Trophoblast cell (in vitro differentiated cells and primary cell): ENCODE measurements at regions not wholly inside any gene's neighbourhood (a gene's known extent, or its start where the extent isn't known, plus 50 kb on each side); places are given as distances from the start of the nearest gene placed in this dataset.

Experiments used
- DNase-seq, 2 donors: peaks; one replicate each; pipeline ENCODE4 v3.0.0-alpha.2; 2016
- H2AFZ ChIP-seq: 2 replicates; pipeline ENCODE4 v1.6.1; 2013; ENCODE audit warnings: low read length, moderate library complexity, mild to moderate bottlenecking; ENCODE audit not compliant: insufficient read depth, poor library complexity
- H2AK5ac ChIP-seq: 2 replicates; pipeline ENCODE4 v1.6.1; 2013; ENCODE audit warnings: mild to moderate bottlenecking, low read length
- H2BK120ac ChIP-seq: 2 replicates; pipeline ENCODE4 v1.6.1; 2013; ENCODE audit warnings: low read length, mild to moderate bottlenecking, moderate library complexity; ENCODE audit not compliant: insufficient read depth, poor library complexity
- H2BK12ac ChIP-seq: 2 replicates; pipeline ENCODE4 v1.6.1; 2013; ENCODE audit warnings: mild to moderate bottlenecking, low read length, moderate library complexity
- H2BK5ac ChIP-seq: 2 replicates; pipeline ENCODE4 v1.6.1; 2013; ENCODE audit warnings: low read length, low read depth, moderate library complexity, mild to moderate bottlenecking; ENCODE audit not compliant: poor library complexity
- H3K14ac ChIP-seq: 2 replicates; pipeline ENCODE4 v1.6.1; 2013; ENCODE audit warnings: mild to moderate bottlenecking, low read length
- H3K18ac ChIP-seq: 2 replicates; pipeline ENCODE4 v1.6.1; 2013; ENCODE audit warnings: mild to moderate bottlenecking, low read length
- H3K23ac ChIP-seq: 2 replicates; pipeline ENCODE4 v1.6.1; 2013; ENCODE audit warnings: low read length
- H3K27ac ChIP-seq: 2 replicates; pipeline ENCODE4 v1.5.1; 2013; ENCODE audit warnings: low read depth, mild to moderate bottlenecking, inconsistent platforms, low read length, moderate library complexity
- H3K27me3 ChIP-seq: 2 replicates; pipeline ENCODE4 v1.6.1; 2013; ENCODE audit warnings: inconsistent platforms, mild to moderate bottlenecking, low read length, moderate library complexity; ENCODE audit not compliant: insufficient read depth
- H3K36me3 ChIP-seq, 2 experiments: 1 replicate in 1 of 2; 2 replicates in 1 of 2; pipeline ENCODE4 v1.6.1; 2013; ENCODE audit warnings: low read length in 2 of 2, mild to moderate bottlenecking in 2 of 2, moderate library complexity in 1 of 2; ENCODE audit not compliant: insufficient read depth in 2 of 2, control insufficient read depth in 1 of 2
- H3K4ac ChIP-seq: 2 replicates; pipeline ENCODE4 v1.6.1; 2013; ENCODE audit warnings: low read depth, mild to moderate bottlenecking, low read length, moderate library complexity
- H3K4me1 ChIP-seq, 2 experiments: 1 replicate in 1 of 2; 2 replicates in 1 of 2; pipeline ENCODE4 v1.6.1; 2013; ENCODE audit warnings: low read length in 2 of 2, mild to moderate bottlenecking in 2 of 2, moderate library complexity in 1 of 2; ENCODE audit not compliant: insufficient read depth in 2 of 2, control insufficient read depth in 1 of 2
- H3K4me2 ChIP-seq: 2 replicates; pipeline ENCODE4 v1.6.1; 2013; ENCODE audit warnings: inconsistent platforms, mild to moderate bottlenecking, low read length, moderate library complexity
- H3K4me3 ChIP-seq: 2 replicates; pipeline ENCODE4 v1.5.1; 2013; ENCODE audit warnings: mild to moderate bottlenecking, low read depth, low read length, inconsistent platforms
- H3K79me1 ChIP-seq: one replicate; pipeline ENCODE4 v1.6.1; 2013; ENCODE audit warnings: low read length
- H3K79me2 ChIP-seq: 2 replicates; pipeline ENCODE4 v1.6.1; 2013; ENCODE audit warnings: low read length, mild to moderate bottlenecking; ENCODE audit not compliant: control insufficient read depth, insufficient read depth, poor library complexity
- H3K9ac ChIP-seq: 2 replicates; pipeline ENCODE4 v1.6.1; 2013; ENCODE audit warnings: mild to moderate bottlenecking, low read length
- H3K9me3 ChIP-seq: 2 replicates; pipeline ENCODE4 v1.6.1; 2013; ENCODE audit warnings: low read depth, mild to moderate bottlenecking, control low read depth, inconsistent platforms, low read length; ENCODE audit not compliant: insufficient read depth
- H4K12ac ChIP-seq: 2 replicates; pipeline ENCODE4 v1.6.1; 2013; ENCODE audit warnings: low read depth, mild to moderate bottlenecking, low read length, moderate library complexity
- H4K8ac ChIP-seq: 2 replicates; pipeline ENCODE4 v1.6.1; 2013; ENCODE audit warnings: low read depth, mild to moderate bottlenecking, low read length, moderate library complexity
- H4K91ac ChIP-seq: one replicate; pipeline ENCODE4 v1.6.1; 2013; ENCODE audit warnings: low read depth, mild to moderate bottlenecking, low read length, moderate library complexity
- WGBS: extraction: QIAGEN DNeasy Blood & Tissue Kit; methylation state at CpG from one replicate; pipeline ENCODE4 v1.1.7; 2013; ENCODE audit warnings: missing lambda C conversion rate; ENCODE audit not compliant: insufficient read length, insufficient coverage; ENCODE audit errors: extremely low coverage; 5-methylcytosine and 5-hydroxymethylcytosine counted together

GRCh38 chr1:240706150-240706935 is 94.4 kb upstream of the GREM2 start:
- no peak overlapping the region for H4K12ac ChIP-seq
- no peak overlapping the region for H3K27ac ChIP-seq
- H3K4me2 ChIP-seq, result no peak overlapping the region
- no peak overlapping the region for H2BK12ac ChIP-seq
- no peaks in the 10 kb centered on the region for H3K79me2 ChIP-seq
- no peaks in the 10 kb centered on the region for H3K27me3 ChIP-seq
- H2BK5ac ChIP-seq, result no peak overlapping the region
- H3K4ac ChIP-seq, result no peak overlapping the region
- H3K9me3 ChIP-seq, result no peaks in the 10 kb centered on the region
- no peak overlapping the region for H2AK5ac ChIP-seq
- H4K8ac ChIP-seq, result no peak overlapping the region
- H3K9ac ChIP-seq, result no peak overlapping the region
- H3K14ac ChIP-seq, result no peak overlapping the region
- no peak overlapping the region for H4K91ac ChIP-seq
- H2BK120ac ChIP-seq, result no peak overlapping the region
- H3K79me1 ChIP-seq, result no peaks in the 10 kb centered on the region
- no peak overlapping the region for H3K4me3 ChIP-seq
- no peak overlapping the region for H3K18ac ChIP-seq
- no peak overlapping the region for H2AFZ ChIP-seq
- no peaks in the 10 kb centered on the region for H3K4me1 ChIP-seq
- no peak overlapping the region for H3K23ac ChIP-seq
- H3K36me3 ChIP-seq, result no peaks in the 10 kb centered on the region
- WGBS, result no CpG with 5 or more reads among the region's 7 CpGs
- no peak for DNase-seq

GRCh38 chr1:240705579-240705978 is 93.6 kb upstream of the GREM2 start:
- no peaks in the 10 kb centered on the region for H3K27me3 ChIP-seq
- H2BK120ac ChIP-seq, result no peak overlapping the region
- H2AFZ ChIP-seq, result no peak overlapping the region
- H3K14ac ChIP-seq, result no peak overlapping the region
- H3K36me3 ChIP-seq, result no peaks in the 10 kb centered on the region
- H4K12ac ChIP-seq, result no peak overlapping the region
- H3K9me3 ChIP-seq, result no peaks in the 10 kb centered on the region
- no peak overlapping the region for H3K18ac ChIP-seq
- H3K4me3 ChIP-seq, result no peak overlapping the region
- DNase-seq, result no peak
- no peak overlapping the region for H3K9ac ChIP-seq
- H4K91ac ChIP-seq, result no peak overlapping the region
- no peak overlapping the region for H3K23ac ChIP-seq
- no peaks in the 10 kb centered on the region for H3K79me2 ChIP-seq
- H3K27ac ChIP-seq, result no peak overlapping the region
- H2BK5ac ChIP-seq, result no peak overlapping the region
- no peak overlapping the region for H3K4ac ChIP-seq
- no CpG with 5 or more reads among the region's 3 CpGs for WGBS
- H3K4me2 ChIP-seq, result no peak overlapping the region
- no peaks in the 10 kb centered on the region for H3K79me1 ChIP-seq
- no peak overlapping the region for H2AK5ac ChIP-seq
- H4K8ac ChIP-seq, result no peak overlapping the region
- H3K4me1 ChIP-seq, result no peaks in the 10 kb centered on the region
- no peak overlapping the region for H2BK12ac ChIP-seq

GRCh38 chr1:240701412-240701811 is 89.5 kb upstream of the GREM2 start:
- no peak overlapping the region for H4K91ac ChIP-seq
- no peak overlapping the region for H3K23ac ChIP-seq
- H2AFZ ChIP-seq, result no peak overlapping the region
- H3K4me1 ChIP-seq, result no peaks in the 10 kb centered on the region
- peak in 1 of 2 donors; percentile 29 for DNase-seq
- H3K9me3 ChIP-seq, result no peaks in the 10 kb centered on the region
- H2BK12ac ChIP-seq, result no peak overlapping the region
- no peaks in the 10 kb centered on the region for H3K27me3 ChIP-seq
- no peak overlapping the region for H3K9ac ChIP-seq
- H2BK5ac ChIP-seq, result no peak overlapping the region
- no peaks in the 10 kb centered on the region for H3K79me1 ChIP-seq
- H3K18ac ChIP-seq, result no peak overlapping the region
- no peak overlapping the region for H3K4me2 ChIP-seq
- no peaks in the 10 kb centered on the region for H3K79me2 ChIP-seq
- H4K8ac ChIP-seq, result no peak overlapping the region
- H3K14ac ChIP-seq, result no peak overlapping the region
- no peak overlapping the region for H2AK5ac ChIP-seq
- H3K36me3 ChIP-seq, result no peaks in the 10 kb centered on the region
- no CpG with 5 or more reads among the region's 5 CpGs for WGBS
- H3K4me3 ChIP-seq, result no peak overlapping the region
- no peak overlapping the region for H3K4ac ChIP-seq
- no peak overlapping the region for H2BK120ac ChIP-seq
- H4K12ac ChIP-seq, result no peak overlapping the region
- no peak overlapping the region for H3K27ac ChIP-seq

GRCh38 chr1:240695416-240695815 is 83.5 kb upstream of the GREM2 start:
- Histone ChIP-seq H3K27ac (no peak overlapping the region), H3K9me3 (no peaks in the 10 kb centered on the region), H2BK12ac (no peak overlapping the region), H3K4me1 (no peaks in the 10 kb centered on the region), H2AFZ (no peak overlapping the region), H3K36me3 (no peaks in the 10 kb centered on the region), H3K23ac (no peak overlapping the region), H3K79me2 (no peaks in the 10 kb centered on the region), H3K14ac (no peak overlapping the region), H3K27me3 (no peaks in the 10 kb centered on the region), H3K18ac (no peak overlapping the region), H4K8ac (no peak overlapping the region), H2BK5ac (no peak overlapping the region), H3K4me2 (no peak overlapping the region), H4K12ac (no peak overlapping the region), H2BK120ac (no peak overlapping the region), H3K9ac (no peak overlapping the region), H3K4me3 (no peak overlapping the region), H4K91ac (no peak overlapping the region), H3K4ac (no peak overlapping the region), H3K79me1 (peaks cover 2% of the 10 kb centered on the region), H2AK5ac (no peak overlapping the region)
- no peak for DNase-seq
- WGBS, result no CpG with 5 or more reads among the region's 4 CpGs
